ENCODE measurements at regions not wholly inside any gene's neighbourhood (a gene's known extent, or its start where the extent isn't known, plus 50 kb on each side); places are given as distances from the start of the nearest gene placed in this dataset.

DNA sequence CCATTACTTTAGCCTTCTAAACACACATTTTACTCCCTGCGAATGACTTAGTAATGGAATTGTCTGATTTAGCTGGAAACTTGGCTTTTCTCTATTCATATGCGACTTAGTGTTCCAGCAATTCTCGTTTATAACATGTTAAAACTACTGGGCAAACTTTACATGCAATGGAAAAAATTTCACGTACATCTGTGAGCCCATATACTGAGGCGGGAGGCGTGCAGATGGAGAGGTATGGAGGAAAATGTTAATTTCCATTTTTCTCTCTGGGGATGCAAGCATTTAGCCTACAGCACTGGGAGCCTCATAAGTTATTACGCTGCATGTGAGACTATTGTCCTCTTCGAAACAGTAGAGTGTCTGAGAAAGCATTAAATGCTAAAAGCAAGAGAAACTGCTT is 591.5 kb upstream of the ANKRD30A start:
- TF ChIP-seq, protein P1, sequence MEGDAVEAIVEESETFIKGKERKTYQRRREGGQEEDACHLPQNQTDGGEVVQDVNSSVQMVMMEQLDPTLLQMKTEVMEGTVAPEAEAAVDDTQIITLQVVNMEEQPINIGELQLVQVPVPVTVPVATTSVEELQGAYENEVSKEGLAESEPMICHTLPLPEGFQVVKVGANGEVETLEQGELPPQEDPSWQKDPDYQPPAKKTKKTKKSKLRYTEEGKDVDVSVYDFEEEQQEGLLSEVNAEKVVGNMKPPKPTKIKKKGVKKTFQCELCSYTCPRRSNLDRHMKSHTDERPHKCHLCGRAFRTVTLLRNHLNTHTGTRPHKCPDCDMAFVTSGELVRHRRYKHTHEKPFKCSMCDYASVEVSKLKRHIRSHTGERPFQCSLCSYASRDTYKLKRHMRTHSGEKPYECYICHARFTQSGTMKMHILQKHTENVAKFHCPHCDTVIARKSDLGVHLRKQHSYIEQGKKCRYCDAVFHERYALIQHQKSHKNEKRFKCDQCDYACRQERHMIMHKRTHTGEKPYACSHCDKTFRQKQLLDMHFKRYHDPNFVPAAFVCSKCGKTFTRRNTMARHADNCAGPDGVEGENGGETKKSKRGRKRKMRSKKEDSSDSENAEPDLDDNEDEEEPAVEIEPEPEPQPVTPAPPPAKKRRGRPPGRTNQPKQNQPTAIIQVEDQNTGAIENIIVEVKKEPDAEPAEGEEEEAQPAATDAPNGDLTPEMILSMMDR (IDR thresholded peaks at IDR 0.05; ENCODE audit: insufficient read depth, low read depth, low read length) = no peak
- TF ChIP-seq EZH2 (IDR thresholded peaks at IDR 0.05; ENCODE audit: insufficient read depth, low read length) = no peak

All from astrocyte (in vitro differentiated cells and primary cell).